ENCODE measurements at regions not wholly inside any gene's neighbourhood (a gene's known extent, or its start where the extent isn't known, plus 50 kb on each side); places are given as distances from the start of the nearest gene placed in this dataset.

GRCh38 chr14:71180397-71180796 is 273.1 kb downstream of the PCNX1 start:
- H3K27ac ChIP-seq (ENCODE audit: low read depth in 1 of 2, low read length in 2 of 2) = no peak overlapping the region
- H3K9me3 ChIP-seq (ENCODE audit: control insufficient read depth in 4 of 4, low read length in 3 of 4) = no peaks in the 10 kb centered on the region
- WGBS = 86% methylated on average over 5 of the region's 5 CpGs
- H3K9ac ChIP-seq (ENCODE audit: low read depth in 1 of 2, low read length in 2 of 2) = no peak overlapping the region
- H3K27me3 ChIP-seq (ENCODE audit: control insufficient read depth in 4 of 4, insufficient read depth in 4 of 4, low read length in 3 of 4) = no peaks in the 10 kb centered on the region
- no peaks in the 10 kb centered on the region for H3K36me3 ChIP-seq (ENCODE audit: control insufficient read depth in 4 of 4, insufficient read depth in 3 of 4, low read depth in 1 of 4, low read length in 3 of 4)
- DNase-seq (ENCODE audit: low spot score) = no peak
- TF ChIP-seq TAF1 (conservative IDR thresholded peaks at IDR 0.05) (no peak), YY1 (IDR thresholded peaks at IDR 0.05) (no peak), REST (IDR thresholded peaks at IDR 0.05) (no peak), FOXA1 (IDR thresholded peaks at IDR 0.05) (no peak), JUND (IDR thresholded peaks at IDR 0.05) (no peak), GABPA (IDR thresholded peaks at IDR 0.05 in 1 of 2, conservative IDR thresholded peaks at IDR 0.05 in 1 of 2) (no peak), CTCF (IDR thresholded peaks at IDR 0.05; ENCODE audit: low read depth, low read length, missing input control) (no peak), EGR1 (IDR thresholded peaks at IDR 0.05; ENCODE audit: low read depth in 2 of 2) (no peak), HNF4G (IDR thresholded peaks at IDR 0.05) (no peak), SP1 (IDR thresholded peaks at IDR 0.05) (no peak), NR2F2 (IDR thresholded peaks at IDR 0.05) (no peak), RXRA (IDR thresholded peaks at IDR 0.05) (no peak)
- no peaks in the 10 kb centered on the region for H3K4me1 ChIP-seq (ENCODE audit: control insufficient read depth in 4 of 4, insufficient read depth in 4 of 4, low read length in 3 of 4)
- no peak overlapping the region for H3K4me3 ChIP-seq (ENCODE audit: low read depth in 1 of 3, low read length in 3 of 3)

GRCh38 chr14:71181215-71182003 is 274.1 kb downstream of the PCNX1 start:
- no peak for DNase-seq (ENCODE audit: low spot score)
- no peak overlapping the region for H3K9ac ChIP-seq (ENCODE audit: low read depth in 1 of 2, low read length in 2 of 2)
- WGBS = 91% methylated on average over 23 of the region's 23 CpGs
- no peak overlapping the region for H3K27ac ChIP-seq (ENCODE audit: low read depth in 1 of 2, low read length in 2 of 2)
- H3K36me3 ChIP-seq (ENCODE audit: control insufficient read depth in 4 of 4, insufficient read depth in 3 of 4, low read depth in 1 of 4, low read length in 3 of 4) = no peaks in the 10 kb centered on the region
- no peak overlapping the region for H3K4me3 ChIP-seq (ENCODE audit: low read depth in 1 of 3, low read length in 3 of 3)
- H3K4me1 ChIP-seq (ENCODE audit: control insufficient read depth in 4 of 4, insufficient read depth in 4 of 4, low read length in 3 of 4) = no peaks in the 10 kb centered on the region
- H3K9me3 ChIP-seq (ENCODE audit: control insufficient read depth in 4 of 4, low read length in 3 of 4) = no peaks in the 10 kb centered on the region
- TF ChIP-seq SP1 (IDR thresholded peaks at IDR 0.05) = no peak
- TF ChIP-seq RXRA (IDR thresholded peaks at IDR 0.05) = no peak
- TF ChIP-seq FOXA2 (IDR thresholded peaks at IDR 0.05) = no peak
- H3K27me3 ChIP-seq (ENCODE audit: control insufficient read depth in 4 of 4, insufficient read depth in 4 of 4, low read length in 3 of 4) = no peaks in the 10 kb centered on the region
